ENCODE measurements at regions not wholly inside any gene's neighbourhood (a gene's known extent, or its start where the extent isn't known, plus 50 kb on each side); places are given as distances from the start of the nearest gene placed in this dataset.
"Not testable (repeated sequence)": the region's sequence is repeated elsewhere in the genome, so short reads cannot be mapped to it uniquely, and the experiment has no call there.

GRCh38 chr1:199032479-199032878 is 393.6 kb downstream of the PTPRC start:
- not testable (repeated sequence) for H3K36me3 ChIP-seq; H3K4me3 ChIP-seq; H3K9me3 ChIP-seq (replicated peaks); H3K27ac ChIP-seq; DNase-seq; H3K4me1 ChIP-seq; H3K27me3 ChIP-seq

- no peak overlapping the region for H3K27ac ChIP-seq
- H3K4me1 ChIP-seq = no peaks in the 10 kb centered on the region
- no peaks in the 10 kb centered on the region for H3K36me3 ChIP-seq
- H3K27me3 ChIP-seq = no peaks in the 10 kb centered on the region
- H3K4me3 ChIP-seq = no peak overlapping the region
- no peak for DNase-seq
- no peaks in the 10 kb centered on the region for H3K9me3 ChIP-seq (replicated peaks)
Observed at GRCh38 chr1:199033661-199034060, 394.8 kb downstream of the PTPRC start.

GRCh38 chr1:199038156-199038555 is 399.3 kb downstream of the PTPRC start:
- no peaks in the 10 kb centered on the region for H3K27me3 ChIP-seq
- no peak for DNase-seq
- no peaks in the 10 kb centered on the region for H3K4me1 ChIP-seq
- no peaks in the 10 kb centered on the region for H3K9me3 ChIP-seq (replicated peaks)
- H3K36me3 ChIP-seq = no peaks in the 10 kb centered on the region
- no peak overlapping the region for H3K27ac ChIP-seq
- no peak overlapping the region for H3K4me3 ChIP-seq

GRCh38 chr1:199040076-199040905 is 401.5 kb downstream of the PTPRC start:
- Histone ChIP-seq H3K27ac (no peak overlapping the region), H3K36me3 (no peaks in the 10 kb centered on the region), H3K4me3 (no peak overlapping the region), H3K9me3 (replicated peaks) (no peaks in the 10 kb centered on the region), H3K4me1 (no peaks in the 10 kb centered on the region), H3K27me3 (no peaks in the 10 kb centered on the region)
- DNase-seq = no peak

- Histone ChIP-seq H3K27me3 (no peaks in the 10 kb centered on the region), H3K4me1 (no peaks in the 10 kb centered on the region), H3K9me3 (replicated peaks) (no peaks in the 10 kb centered on the region), H3K36me3 (no peaks in the 10 kb centered on the region), H3K27ac (no peak overlapping the region), H3K4me3 (no peak overlapping the region)
- DNase-seq = no peak
Observed at GRCh38 chr1:199041173-199041914, 402.5 kb downstream of the PTPRC start.

- Histone ChIP-seq H3K4me3 (no peak overlapping the region), H3K27ac (no peak overlapping the region), H3K36me3 (no peaks in the 10 kb centered on the region), H3K4me1 (no peaks in the 10 kb centered on the region), H3K9me3 (replicated peaks) (no peaks in the 10 kb centered on the region), H3K27me3 (no peaks in the 10 kb centered on the region)
- no peak for DNase-seq
Observed at GRCh38 chr1:199042193-199042592, 403.4 kb downstream of the PTPRC start.

GRCh38 chr1:199044191-199044590 is 405.4 kb downstream of the PTPRC start:
- Histone ChIP-seq H3K36me3 (no peaks in the 10 kb centered on the region), H3K4me3 (no peak overlapping the region), H3K27me3 (no peaks in the 10 kb centered on the region), H3K27ac (no peak overlapping the region), H3K4me1 (no peaks in the 10 kb centered on the region), H3K9me3 (replicated peaks) (no peaks in the 10 kb centered on the region)
- DNase-seq = no peak

- no peaks in the 10 kb centered on the region for H3K36me3 ChIP-seq
- no peak overlapping the region for H3K4me3 ChIP-seq
- no peak for DNase-seq
- H3K27ac ChIP-seq = no peak overlapping the region
- H3K4me1 ChIP-seq = no peaks in the 10 kb centered on the region
- H3K27me3 ChIP-seq = no peaks in the 10 kb centered on the region
- no peaks in the 10 kb centered on the region for H3K9me3 ChIP-seq (replicated peaks)
Observed at GRCh38 chr1:199046618-199047017, 407.8 kb downstream of the PTPRC start.

GRCh38 chr1:199054694-199055093 is 415.9 kb downstream of the PTPRC start:
- Histone ChIP-seq H3K9me3 (replicated peaks) (no peaks in the 10 kb centered on the region), H3K4me3 (no peak overlapping the region), H3K27me3 (no peaks in the 10 kb centered on the region), H3K36me3 (no peaks in the 10 kb centered on the region), H3K27ac (no peak overlapping the region), H3K4me1 (no peaks in the 10 kb centered on the region)
- no peak for DNase-seq

GRCh38 chr1:199057322-199057721 is 418.5 kb downstream of the PTPRC start:
- no peaks in the 10 kb centered on the region for H3K27me3 ChIP-seq
- no peaks in the 10 kb centered on the region for H3K4me1 ChIP-seq
- H3K9me3 ChIP-seq (replicated peaks) = no peaks in the 10 kb centered on the region
- no peak overlapping the region for H3K27ac ChIP-seq
- H3K36me3 ChIP-seq = no peaks in the 10 kb centered on the region
- no peak overlapping the region for H3K4me3 ChIP-seq
- DNase-seq = no peak

GRCh38 chr1:199058281-199058680 is 419.4 kb downstream of the PTPRC start:
- H3K4me3 ChIP-seq = no peak overlapping the region
- no peaks in the 10 kb centered on the region for H3K27me3 ChIP-seq
- DNase-seq = no peak
- no peaks in the 10 kb centered on the region for H3K9me3 ChIP-seq (replicated peaks)
- H3K27ac ChIP-seq = no peak overlapping the region
- no peaks in the 10 kb centered on the region for H3K36me3 ChIP-seq
- no peaks in the 10 kb centered on the region for H3K4me1 ChIP-seq

GRCh38 chr1:199064971-199065370 is 426.1 kb downstream of the PTPRC start:
- Histone ChIP-seq H3K27me3 (no peaks in the 10 kb centered on the region), H3K27ac (no peak overlapping the region), H3K4me1 (no peaks in the 10 kb centered on the region), H3K4me3 (no peak overlapping the region), H3K36me3 (no peaks in the 10 kb centered on the region), H3K9me3 (replicated peaks) (no peaks in the 10 kb centered on the region)
- no peak for DNase-seq

- Histone ChIP-seq H3K4me3 (no peak overlapping the region), H3K27me3 (no peaks in the 10 kb centered on the region), H3K27ac (no peak overlapping the region), H3K4me1 (no peaks in the 10 kb centered on the region), H3K36me3 (no peaks in the 10 kb centered on the region), H3K9me3 (replicated peaks) (no peaks in the 10 kb centered on the region)
- no peak for DNase-seq
Observed at GRCh38 chr1:199067483-199067882, 428.6 kb downstream of the PTPRC start.

- Histone ChIP-seq H3K4me1 (no peaks in the 10 kb centered on the region), H3K27ac (no peak overlapping the region), H3K36me3 (no peaks in the 10 kb centered on the region), H3K9me3 (replicated peaks) (no peaks in the 10 kb centered on the region), H3K4me3 (no peak overlapping the region), H3K27me3 (no peaks in the 10 kb centered on the region)
- DNase-seq = no peak
Observed at GRCh38 chr1:199071080-199071479, 432.2 kb downstream of the PTPRC start.

- no peaks in the 10 kb centered on the region for H3K27me3 ChIP-seq
Observed at GRCh38 chr1:199073166-199073565, 434.3 kb downstream of the PTPRC start.

More at GRCh38 chr1:199073166-199073565, 434.3 kb downstream of the PTPRC start:
- DNase-seq = no peak
- no peak overlapping the region for H3K4me3 ChIP-seq
- no peaks in the 10 kb centered on the region for H3K9me3 ChIP-seq (replicated peaks)
- no peaks in the 10 kb centered on the region for H3K36me3 ChIP-seq
- no peaks in the 10 kb centered on the region for H3K4me1 ChIP-seq
- no peak overlapping the region for H3K27ac ChIP-seq

Data from SJCRH30 (cell line).